ENCODE measurements at regions not wholly inside any gene's neighbourhood (a gene's known extent, or its start where the extent isn't known, plus 50 kb on each side); places are given as distances from the start of the nearest gene placed in this dataset.
"Not testable (repeated sequence)": the region's sequence is repeated elsewhere in the genome, so short reads cannot be mapped to it uniquely, and the experiment has no call there.

DNA sequence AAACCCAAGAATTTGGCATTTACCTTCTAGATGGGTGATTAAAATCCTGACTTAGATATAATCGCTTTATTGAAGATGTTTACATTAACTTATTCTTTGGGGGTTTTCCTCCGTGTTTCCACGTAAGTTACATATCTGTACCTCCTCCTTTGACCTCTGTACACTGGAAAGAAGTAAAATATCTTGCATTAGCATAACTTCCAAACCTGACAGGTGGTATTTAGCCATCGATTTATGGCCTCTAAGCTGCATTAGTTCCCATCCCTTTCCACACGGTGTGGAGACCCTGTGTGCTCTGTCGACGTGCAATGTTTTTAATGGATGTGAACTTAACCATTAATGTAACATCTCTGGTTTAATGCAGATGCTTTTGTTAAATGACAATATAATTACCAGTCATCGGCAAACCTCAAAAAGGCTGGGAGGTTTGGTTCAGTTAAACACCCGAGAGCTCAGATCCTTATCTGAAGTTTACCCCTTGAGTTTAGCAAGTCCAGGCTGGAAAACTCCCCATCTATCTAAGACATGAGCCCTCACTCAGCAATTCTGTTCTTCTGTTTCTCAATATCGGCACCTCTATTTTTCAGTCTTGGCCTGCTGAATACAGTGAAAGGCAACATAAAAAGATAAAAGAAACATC, 295.2 kb downstream of the GATA3 start:
- no peak for DNase-seq

DNA sequence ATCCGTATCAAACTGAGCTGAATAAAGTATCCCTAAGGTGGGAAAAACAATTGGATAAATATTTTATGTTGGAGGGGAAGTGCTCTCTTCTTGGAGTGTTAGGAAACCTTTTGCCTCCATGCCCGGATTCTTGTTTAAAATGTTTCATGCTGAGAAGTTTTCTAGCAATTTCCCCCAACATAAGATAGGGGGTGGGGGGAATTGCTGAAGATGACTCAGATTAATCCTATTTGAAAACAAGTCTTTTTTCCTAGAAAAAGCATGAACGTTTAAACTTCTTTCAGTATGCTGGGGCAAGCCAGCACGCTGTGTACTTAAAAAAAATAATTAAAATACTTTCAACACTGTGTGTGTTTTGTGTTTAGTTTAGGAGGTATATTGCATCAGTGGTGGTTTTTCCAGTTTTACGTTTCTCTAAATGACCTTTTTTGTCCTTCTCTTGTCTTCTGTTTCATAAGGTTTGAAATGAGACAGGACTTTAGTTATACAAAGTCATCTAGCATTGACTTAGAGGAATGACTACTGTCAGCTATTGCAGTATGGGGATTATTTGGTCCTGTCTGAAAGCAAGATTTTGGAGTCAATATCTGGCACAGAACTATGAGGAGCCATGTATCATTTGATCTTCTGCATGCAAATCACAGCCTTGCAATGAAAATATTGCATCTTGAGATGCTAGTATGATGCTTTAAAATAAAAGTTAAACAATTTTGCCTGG, 295.9 kb downstream of the GATA3 start:
- no peak for DNase-seq

DNA sequence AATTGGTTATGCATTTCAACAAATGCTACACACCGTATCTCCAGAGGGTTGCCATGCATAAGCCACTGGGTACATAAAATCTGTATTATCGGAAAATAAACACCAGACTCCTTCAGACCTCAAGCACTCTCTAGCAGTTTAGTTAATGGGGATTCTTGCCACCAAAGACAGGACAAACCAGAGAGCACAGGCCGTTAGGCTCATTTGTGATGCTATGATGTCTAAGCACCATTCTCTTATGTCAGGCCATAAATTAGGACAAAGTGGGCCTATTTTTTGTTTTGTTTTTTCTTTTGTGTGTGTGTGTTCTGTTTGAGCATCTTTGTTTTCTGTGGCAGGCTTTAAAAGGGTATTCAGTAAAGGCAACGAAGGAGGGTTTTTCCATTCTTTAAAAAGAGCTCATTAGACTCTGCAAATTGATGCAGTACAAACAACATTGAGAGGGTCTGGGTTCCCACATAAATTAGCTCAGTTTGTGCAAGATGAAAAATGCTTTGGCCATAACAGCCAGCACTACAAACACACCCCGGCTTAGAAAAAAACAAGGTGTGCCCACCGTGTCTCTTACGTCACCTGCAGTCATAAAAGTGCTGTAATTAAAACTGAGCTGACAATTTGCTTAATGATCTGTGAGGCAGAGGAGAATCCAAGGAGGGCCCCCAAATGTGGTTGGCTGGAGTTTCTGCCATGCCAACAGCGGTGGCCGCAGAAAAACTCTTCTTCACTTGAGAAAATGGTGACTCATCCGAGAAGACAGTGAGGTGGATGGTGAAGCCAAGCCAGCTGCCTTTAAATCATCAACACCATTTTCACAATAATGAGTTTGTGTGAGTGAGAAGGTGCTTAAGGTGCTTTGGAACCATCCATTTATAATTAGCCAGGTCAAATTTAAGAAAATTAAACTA, 297.9 kb downstream of the GATA3 start:
- DNase-seq: no peak

DNA sequence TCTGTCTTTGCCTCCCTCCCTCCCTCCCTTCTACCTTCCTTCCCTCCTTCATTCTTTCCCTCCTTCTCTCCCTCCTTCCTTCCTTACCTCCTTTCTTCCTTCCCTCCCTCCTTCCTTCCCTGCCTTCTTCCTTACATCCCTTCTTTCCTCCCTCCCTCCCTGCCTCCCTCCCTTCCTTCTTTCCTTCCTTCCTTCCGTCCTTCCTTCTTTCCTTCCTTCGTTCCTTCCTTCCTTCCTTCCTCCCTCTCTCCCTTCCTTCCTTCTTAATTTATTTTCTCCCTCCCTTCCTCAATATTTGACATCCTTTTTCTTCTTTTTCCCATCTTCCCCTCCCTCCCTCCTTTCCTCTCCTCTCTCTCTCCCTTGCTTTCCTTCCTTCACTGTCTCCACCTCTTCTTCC, 301.8 kb downstream of the GATA3 start:
- DNase-seq: no peak

DNA sequence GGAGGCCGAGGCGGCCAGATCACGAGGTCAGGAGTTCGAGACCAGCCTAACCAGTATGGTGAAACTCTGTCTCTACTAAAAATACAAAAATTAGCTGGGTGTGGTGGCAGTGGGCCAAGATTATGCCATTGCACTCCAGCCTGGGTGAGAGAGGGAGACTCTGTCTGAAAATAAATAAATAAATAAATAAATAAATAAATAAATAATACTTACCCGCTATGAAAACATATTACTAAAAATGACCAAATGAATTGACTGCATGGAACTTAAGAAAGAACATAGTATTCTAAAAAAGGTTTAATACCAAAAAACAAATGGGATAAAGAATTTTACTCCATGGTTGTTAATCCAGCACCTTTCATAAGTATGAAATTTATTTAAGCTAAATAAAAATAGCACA, 305.0 kb downstream of the GATA3 start:
- DNase-seq: no peak

DNA sequence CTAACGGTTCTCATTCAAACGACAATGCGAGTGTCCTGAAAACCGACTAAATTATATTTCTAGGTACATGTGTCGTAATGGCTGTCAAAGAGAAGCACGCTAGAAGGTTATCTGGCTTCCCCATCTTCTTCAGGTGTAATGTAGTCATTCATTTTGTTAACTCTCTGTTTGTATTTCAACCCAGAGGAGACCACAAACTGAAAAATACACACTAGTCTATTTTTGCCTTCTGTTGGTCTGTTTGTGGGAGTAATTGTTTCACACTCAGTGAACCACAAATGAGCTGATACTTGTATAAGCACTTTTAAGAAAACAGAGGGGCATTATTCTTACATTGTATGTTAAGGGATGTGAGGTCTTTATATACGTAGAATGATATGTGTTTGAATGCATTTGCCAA, 305.9 kb downstream of the GATA3 start:
- no peak for DNase-seq

DNA sequence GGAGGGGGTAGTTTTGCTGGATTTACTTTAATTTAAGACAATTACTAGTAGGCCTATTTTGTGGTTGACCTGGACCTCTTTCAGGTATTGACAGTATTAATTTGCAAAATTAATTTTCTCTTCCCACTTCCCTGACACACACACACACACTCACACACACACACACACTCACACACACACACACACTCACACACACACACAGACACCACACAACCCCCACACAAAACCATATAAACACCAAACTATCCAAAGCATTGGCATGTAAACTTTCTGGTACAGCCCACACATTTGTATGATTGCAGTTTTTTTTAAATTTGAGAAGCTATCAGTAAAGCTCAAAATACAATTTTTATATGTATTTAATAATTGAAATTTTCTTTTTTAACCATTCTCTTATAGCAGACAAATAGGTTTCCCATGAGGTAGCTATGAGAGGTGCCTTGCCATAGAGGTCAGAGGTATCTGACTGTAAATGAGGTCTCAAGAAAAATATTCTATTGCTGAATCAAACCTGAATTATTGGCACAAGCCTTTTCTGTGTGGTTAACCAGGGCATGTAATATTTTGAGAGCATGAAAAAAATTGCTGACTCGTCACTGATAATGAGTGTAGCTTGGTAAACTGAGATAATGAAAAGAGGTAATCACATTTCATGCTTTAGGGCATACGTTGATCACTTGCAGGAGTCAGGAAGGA, 306.5 kb downstream of the GATA3 start:
- DNase-seq: no peak

DNA sequence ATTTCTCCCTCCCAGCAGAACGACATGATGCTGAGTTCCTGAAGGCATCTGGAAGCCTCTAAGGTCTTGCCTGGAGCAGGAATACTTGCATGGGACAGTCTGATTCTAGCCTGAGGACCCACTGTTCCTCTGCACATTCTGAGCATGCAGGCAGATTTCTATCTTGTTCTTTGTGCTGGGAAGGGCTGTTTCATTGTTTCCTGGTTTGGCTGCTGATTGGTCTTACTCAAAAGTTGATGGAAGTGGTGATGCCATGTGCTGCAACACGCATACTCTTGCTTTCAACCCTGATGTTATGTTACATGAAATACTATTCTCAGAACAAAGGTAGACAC, 307.0 kb downstream of the GATA3 start:
- DNase-seq: no peak

DNA sequence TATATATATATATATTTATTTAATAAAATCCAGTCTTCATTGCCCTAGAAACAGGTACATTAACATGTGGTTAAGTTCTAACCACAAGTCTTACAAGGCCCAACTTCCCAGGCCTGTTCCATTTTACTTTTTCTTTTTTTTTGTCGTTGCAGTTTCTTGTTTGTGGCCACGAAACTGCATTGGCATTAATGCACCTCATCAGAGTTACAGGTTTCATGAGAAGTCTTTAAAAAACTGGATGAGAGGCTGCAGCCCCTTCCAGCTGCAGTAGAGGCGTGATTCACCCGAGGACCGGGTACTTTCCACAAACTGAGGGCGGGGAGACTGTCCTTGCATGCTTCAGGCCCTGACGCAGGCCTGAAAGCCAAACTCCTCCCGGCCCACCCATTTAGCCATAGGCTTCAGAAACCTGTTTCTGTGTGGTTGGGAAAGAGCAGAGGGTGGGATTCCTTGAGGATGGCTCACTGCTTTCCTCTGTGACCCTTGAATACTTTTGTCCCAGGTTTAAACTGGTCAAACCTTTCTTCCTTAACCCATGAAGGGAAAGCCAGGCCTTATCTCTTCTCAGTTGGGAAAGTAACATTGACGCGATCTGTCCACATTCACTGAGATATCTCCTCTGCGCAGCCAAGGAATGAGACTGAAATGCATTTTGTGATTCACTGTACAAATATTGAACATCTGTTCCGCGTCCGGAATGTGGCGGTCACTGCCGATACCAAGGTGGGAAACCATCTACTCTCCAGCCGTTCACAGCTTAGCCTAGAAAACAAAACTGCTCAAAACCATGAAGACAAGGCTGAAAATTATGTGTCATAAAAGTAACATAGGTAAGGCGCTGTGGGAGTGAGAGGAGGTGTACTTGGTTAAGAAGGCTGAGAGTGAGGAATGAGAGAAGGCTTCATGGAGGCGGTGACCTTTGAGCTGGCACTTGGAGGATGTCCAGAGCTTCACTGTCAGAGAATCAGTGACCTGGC, 311.7 kb downstream of the GATA3 start:
- no peak for DNase-seq

DNA sequence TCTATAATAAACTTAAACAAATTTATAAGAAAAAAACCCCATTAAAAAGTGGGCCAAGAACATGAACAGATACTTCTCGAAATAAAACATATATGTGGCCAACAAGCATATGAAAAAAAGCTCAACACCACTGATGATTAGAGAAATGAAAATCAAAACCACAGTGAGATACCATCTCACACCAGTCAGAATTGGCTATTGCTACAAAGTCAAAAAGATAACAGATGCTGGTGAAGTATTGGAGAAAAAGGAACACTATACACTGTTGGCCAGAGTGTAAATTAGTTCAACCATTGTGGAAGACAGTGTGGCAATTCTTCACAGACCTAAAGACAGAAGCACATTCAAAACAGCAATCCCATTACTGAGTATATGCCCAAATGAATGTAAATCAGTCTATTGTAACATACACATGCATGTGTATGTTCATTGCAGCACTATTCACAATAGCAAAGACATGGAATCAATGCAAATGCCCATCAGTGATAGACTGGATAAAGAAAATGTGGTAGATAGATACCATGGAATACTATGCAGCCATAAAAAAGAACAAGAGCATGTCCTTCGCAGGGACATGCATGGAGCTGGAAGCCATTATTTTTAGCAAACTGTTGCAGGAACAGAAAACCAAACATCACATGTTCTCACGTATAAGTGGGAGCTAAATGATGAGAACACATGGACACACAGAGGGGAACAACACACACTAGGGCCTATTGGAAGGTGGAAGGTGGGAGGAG, 313.4 kb downstream of the GATA3 start:
- DNase-seq: not testable (repeated sequence)

DNA sequence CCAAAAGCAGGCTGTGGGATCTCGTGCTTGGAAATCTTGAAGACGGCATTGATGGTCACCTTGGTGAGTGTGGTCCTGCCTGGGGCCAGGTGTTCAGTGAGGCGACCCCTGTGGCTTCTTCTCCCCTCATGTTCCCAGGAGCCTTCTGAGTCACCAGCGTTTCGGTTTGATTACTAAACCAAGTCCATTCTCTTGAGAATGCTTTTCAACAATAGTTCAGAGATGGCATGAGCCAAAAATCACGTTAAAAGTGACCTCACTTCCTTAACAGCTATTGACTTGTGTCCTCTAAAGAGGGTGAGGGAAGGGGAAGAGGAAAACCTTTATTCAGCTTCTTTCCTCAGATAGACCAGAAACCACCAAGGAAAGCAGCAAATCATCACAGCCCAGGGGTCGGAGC, 315.2 kb downstream of the GATA3 start:
- no peak for DNase-seq

DNA sequence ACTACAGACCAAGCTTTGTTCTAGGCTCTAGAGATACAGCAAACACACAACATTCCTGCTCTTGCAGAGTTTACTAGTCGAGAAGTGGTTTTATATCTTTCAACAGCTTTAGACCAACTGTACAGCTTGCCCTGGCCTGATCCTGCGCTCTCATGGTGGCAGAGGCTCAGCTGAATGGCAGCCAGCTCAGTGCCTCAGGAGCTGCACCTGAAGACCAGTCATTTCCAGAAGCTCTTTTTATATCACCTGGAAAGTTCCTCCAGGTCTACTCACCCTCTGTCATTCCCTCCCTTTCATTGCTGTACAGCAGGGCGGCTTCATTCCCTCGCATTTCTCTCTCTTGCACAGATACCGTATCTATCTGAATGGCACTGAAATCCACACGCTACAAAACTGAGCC, 319.8 kb downstream of the GATA3 start:
- DNase-seq: no peak

DNA sequence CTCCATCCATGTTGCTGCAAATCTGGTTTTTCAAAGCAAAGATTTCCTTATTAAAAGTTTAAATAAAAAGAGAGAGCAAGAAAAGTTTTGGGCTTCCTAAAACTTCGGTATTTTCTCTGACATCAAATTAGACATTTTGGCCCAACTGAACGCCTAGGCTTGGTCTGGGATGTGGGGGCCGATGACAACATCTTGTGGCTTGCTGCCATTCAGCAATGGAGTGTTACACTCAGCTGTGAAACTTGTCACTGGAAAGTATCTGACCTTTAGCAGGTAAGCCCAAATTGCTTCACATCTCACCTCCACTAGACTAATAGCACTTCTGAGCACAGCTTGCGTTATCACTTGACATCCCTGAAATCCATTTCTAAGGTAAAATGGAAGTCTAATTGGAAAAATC, 320.6 kb downstream of the GATA3 start:
- no peak for DNase-seq

DNA sequence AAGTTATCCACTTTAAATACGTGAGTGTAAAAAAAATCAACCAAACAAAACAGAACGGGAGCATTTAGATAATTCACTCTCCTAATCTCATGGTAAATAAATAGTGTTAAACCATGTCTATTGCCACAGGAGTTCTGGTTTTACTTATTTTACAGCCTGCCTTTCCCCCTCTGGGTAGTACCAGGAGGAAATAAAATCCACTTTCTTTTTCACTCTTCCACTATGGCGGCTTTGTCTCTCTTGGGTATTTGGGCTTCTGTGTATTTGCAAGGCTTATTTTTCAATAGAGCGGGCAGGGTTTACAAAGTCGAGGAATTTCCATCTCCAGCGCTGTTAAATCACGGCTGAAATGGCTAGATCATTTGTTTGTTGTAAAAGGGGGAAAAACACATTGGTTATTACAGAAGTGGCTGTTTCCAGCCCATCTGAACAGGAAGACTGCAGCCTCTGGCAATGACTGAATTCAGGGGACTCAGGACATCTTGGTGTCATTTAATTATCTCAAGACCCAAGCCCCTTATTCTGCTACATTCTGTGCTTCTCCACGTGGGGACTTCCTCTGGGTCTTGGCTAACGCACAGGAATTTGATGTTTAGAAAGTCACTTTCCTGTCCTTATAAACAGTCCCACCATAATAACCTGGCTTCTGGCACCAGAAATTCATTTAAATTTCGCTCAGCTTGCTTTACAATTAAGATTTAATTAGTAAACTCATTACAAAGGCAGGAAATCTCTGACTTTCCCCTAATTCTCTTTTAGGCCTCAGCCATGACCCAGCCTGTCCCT, 323.9 kb downstream of the GATA3 start:
- no peak for DNase-seq

DNA sequence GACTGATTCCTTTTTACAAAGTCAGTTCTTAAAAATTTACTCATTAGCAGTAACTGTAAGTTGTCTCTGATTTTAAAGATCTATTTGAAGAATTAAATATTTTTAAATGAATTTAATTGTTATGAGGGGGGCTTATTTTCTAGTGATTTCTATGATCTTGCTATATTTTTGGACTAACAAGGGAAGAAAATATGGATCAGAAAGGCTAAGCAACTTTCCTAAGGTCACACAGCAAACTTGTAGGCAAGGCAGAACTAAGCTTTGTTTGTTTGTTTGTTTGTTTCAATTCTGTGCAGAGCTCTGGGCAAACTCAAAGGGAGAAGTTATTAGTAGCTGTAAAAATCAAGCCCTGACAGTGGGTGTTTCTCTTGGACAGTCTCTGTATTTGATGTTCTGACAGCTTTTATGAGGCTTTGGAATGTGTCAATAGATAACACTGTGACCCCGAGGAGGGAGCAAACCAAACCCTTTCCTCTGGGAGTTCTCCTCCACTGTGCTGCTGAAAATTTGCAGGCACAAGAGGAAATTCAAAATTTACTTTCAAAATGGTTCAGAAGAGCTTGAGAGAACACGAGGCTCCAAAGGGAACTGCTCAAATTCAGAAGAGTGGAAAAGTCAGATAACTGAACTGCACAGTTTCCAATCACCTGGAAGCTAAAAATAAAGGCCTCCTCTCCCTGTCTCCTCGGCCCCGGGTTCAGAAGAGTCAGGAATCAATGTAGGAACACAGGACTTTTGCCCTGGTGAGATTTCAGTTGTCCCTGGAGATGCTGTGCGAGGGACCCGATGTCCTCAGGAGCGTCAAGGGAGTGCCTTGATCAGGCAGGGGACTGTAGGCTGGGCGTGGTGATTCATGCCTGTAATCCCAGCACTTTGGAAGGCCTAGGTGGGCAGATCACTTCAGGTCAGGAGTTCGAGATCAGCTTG, 325.7 kb downstream of the GATA3 start:
- no peak for DNase-seq

DNA sequence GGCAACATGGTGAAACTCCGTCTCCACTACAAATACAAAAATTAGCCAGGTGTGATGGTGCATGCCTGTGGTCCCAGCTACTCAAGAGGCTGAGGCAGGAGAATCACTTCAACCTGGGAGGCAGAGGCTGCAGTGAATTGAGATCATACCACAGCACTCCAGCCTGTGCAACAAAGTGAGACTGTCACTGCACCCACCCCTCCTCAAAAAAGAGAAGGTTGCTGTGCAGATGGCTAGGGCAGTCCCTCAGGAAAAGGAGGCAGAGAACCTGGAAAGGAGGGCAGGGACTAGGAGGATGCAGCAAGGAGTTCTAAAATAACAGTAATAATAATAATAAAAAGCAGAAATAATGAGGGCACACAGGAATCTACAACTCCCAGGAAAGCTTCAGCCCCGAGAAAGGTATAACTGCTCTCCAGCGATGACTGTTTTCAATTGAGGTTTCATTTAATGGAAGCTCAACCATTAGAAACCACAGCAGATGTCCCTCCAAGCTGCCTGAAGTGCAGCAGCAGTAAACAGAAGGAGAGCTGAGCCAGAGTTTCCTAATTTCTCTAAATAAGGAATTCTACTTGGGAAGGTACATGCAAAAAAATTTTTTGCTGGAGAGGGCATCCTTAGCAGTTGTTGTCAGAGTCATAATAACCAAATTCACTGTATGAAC, 326.5 kb downstream of the GATA3 start:
- DNase-seq: no peak

DNA sequence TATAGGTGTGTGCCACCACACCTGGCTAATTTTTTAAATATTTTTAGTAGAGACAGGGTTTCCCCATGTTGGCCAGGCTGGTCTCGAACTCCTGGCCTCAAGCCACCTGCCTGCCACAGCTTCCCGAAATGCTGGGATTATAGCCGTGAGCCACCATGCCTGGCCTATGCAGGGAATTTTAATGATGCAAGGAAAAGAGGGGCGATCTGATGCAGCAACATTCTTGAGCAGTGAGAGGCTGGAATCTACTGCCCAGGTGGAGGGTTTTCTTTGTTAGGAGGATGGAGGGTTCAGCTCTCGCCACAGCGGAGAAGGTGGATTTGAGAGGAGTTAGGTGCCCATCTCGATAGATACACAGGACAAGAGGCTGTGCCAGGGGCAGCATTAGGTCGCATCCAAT, 332.3 kb downstream of the GATA3 start:
- DNase-seq: no peak

DNA sequence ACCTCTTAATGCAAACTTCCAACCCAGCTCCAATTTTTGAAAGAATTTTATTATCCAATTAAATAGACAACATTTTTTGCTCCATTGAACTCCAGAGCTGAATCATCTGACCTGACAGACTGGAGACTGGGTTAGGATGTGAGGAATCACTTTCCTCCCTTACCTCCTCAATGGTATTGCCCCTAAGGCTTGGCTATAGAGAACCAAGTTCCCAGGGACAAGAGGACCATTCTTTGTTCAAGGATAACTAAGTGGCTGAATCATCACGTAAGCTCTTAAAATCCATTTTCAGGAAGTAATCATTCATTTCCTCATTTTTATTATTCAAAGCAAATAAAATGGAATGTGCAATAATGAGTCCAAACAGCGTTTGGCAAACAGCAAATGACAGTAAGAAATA, 335.1 kb downstream of the GATA3 start:
- no peak for DNase-seq
